GM12878 (cell line): ENCODE measurements at regions not wholly inside any gene's neighbourhood (a gene's known extent, or its start where the extent isn't known, plus 50 kb on each side); places are given as distances from the start of the nearest gene placed in this dataset.

Experiments used
- CREB1 ChIP-seq: IDR thresholded peaks from 2 replicates; pipeline ENCODE4 v1.6.1; 2012; ENCODE audit warnings: low read depth, mild to moderate bottlenecking, inconsistent platforms
- HDGF ChIP-seq: fragments of 450-650 bp; IDR thresholded peaks from 2 replicates; pipeline ENCODE4 v1.6.1; 2016; ENCODE audit warnings: antibody characterized with exemption
- JUND ChIP-seq: IDR thresholded peaks from 2 replicates; pipeline ENCODE4 v1.6.1; 2012; ENCODE audit warnings: low read depth, mild to moderate bottlenecking, low read length, improper control_type of control experiment, moderate library complexity
- MYB ChIP-seq: fragments of 150-350 bp; IDR thresholded peaks from 2 replicates; pipeline ENCODE4 v1.6.1; 2014; ENCODE audit warnings: mild to moderate bottlenecking, low read depth, low read length, borderline replicate concordance
- SP1 ChIP-seq: IDR thresholded peaks from one replicate; pipeline ENCODE4 v1.6.1; 2011; ENCODE audit warnings: low read depth, low read length
- TF ChIP-seq, protein P1 (sequence below): IDR thresholded peaks from 2 replicates; pipeline ENCODE4 v1.6.1; 2012; ENCODE audit warnings: low read length, inconsistent platforms
- TF ChIP-seq, protein P2 (sequence below), 3 experiments: IDR thresholded peaks in 2 of 3; conservative IDR thresholded peaks in 1 of 3; 2 replicates each; pipeline ENCODE4 v1.5.1; 2011; ENCODE audit warnings: low read depth in 3 of 3, low read length in 3 of 3, mild to moderate bottlenecking in 3 of 3, control low read depth in 2 of 3, moderate library complexity in 2 of 3, inconsistent platforms in 1 of 3, mixed read lengths in 1 of 3; ENCODE audit not compliant: control insufficient read depth in 2 of 3, insufficient read depth in 1 of 3; ENCODE audit errors: extremely low read depth in 1 of 3

DNA sequence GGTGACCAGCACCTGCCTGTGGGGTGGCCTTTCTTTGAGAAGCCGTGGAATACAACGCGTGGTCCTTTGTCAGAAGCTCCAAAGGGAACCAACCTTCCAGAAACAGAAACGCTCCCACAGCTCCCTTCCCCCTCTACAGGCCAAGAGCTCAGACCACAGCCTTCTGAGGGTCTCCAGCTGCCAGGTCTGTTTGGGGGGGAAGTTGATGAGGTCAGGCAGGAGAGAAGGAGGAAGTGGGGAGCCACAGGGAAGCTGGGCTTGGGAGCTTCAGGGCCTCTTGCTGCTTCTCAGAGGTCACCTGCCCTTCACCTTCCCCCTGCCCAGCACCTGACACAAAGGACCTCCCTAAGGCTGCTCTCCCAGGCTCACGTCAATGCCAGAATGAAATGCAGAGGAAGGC, 287.7 kb upstream of the ID2 start:
- TF ChIP-seq CREB1 (no peak), HDGF (no peak), MYB (no peak), SP1 (no peak), JUND (no peak)
- TF ChIP-seq, protein P1, sequence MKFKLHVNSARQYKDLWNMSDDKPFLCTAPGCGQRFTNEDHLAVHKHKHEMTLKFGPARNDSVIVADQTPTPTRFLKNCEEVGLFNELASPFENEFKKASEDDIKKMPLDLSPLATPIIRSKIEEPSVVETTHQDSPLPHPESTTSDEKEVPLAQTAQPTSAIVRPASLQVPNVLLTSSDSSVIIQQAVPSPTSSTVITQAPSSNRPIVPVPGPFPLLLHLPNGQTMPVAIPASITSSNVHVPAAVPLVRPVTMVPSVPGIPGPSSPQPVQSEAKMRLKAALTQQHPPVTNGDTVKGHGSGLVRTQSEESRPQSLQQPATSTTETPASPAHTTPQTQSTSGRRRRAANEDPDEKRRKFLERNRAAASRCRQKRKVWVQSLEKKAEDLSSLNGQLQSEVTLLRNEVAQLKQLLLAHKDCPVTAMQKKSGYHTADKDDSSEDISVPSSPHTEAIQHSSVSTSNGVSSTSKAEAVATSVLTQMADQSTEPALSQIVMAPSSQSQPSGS: no peak
- TF ChIP-seq, protein P2, sequence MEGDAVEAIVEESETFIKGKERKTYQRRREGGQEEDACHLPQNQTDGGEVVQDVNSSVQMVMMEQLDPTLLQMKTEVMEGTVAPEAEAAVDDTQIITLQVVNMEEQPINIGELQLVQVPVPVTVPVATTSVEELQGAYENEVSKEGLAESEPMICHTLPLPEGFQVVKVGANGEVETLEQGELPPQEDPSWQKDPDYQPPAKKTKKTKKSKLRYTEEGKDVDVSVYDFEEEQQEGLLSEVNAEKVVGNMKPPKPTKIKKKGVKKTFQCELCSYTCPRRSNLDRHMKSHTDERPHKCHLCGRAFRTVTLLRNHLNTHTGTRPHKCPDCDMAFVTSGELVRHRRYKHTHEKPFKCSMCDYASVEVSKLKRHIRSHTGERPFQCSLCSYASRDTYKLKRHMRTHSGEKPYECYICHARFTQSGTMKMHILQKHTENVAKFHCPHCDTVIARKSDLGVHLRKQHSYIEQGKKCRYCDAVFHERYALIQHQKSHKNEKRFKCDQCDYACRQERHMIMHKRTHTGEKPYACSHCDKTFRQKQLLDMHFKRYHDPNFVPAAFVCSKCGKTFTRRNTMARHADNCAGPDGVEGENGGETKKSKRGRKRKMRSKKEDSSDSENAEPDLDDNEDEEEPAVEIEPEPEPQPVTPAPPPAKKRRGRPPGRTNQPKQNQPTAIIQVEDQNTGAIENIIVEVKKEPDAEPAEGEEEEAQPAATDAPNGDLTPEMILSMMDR (IDR thresholded peaks at IDR 0.05 in 2 of 3, conservative IDR thresholded peaks at IDR 0.05 in 1 of 3; ENCODE audit: control insufficient read depth in 2 of 3, extremely low read depth in 1 of 3, insufficient read depth in 1 of 3, low read depth in 3 of 3, low read length in 3 of 3): no peak
